AG09309 (cell line): ENCODE measurements at regions not wholly inside any gene's neighbourhood (a gene's known extent, or its start where the extent isn't known, plus 50 kb on each side); places are given as distances from the start of the nearest gene placed in this dataset.

Source experiments
- DNase-seq: peaks from one replicate; pipeline ENCODE4 v3.0.0-alpha.2; 2010; ENCODE audit warnings: low read depth
- H3K4me3 ChIP-seq: 2 replicates; pipeline ENCODE4 v1.5.1; 2011; ENCODE audit warnings: mild to moderate bottlenecking, low read depth, low read length, moderate library complexity; ENCODE audit not compliant: control insufficient read depth
- TF ChIP-seq, protein P1 (sequence below): IDR thresholded peaks from 2 replicates; pipeline ENCODE4 v1.5.1; 2011; ENCODE audit warnings: mild to moderate bottlenecking, low read depth, low read length, inconsistent platforms; ENCODE audit not compliant: insufficient read depth, control insufficient read depth; ENCODE audit errors: missing control alignments

- TF ChIP-seq, protein P1, sequence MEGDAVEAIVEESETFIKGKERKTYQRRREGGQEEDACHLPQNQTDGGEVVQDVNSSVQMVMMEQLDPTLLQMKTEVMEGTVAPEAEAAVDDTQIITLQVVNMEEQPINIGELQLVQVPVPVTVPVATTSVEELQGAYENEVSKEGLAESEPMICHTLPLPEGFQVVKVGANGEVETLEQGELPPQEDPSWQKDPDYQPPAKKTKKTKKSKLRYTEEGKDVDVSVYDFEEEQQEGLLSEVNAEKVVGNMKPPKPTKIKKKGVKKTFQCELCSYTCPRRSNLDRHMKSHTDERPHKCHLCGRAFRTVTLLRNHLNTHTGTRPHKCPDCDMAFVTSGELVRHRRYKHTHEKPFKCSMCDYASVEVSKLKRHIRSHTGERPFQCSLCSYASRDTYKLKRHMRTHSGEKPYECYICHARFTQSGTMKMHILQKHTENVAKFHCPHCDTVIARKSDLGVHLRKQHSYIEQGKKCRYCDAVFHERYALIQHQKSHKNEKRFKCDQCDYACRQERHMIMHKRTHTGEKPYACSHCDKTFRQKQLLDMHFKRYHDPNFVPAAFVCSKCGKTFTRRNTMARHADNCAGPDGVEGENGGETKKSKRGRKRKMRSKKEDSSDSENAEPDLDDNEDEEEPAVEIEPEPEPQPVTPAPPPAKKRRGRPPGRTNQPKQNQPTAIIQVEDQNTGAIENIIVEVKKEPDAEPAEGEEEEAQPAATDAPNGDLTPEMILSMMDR: no peak
- no peak for DNase-seq
- H3K4me3 ChIP-seq: no peak overlapping the region
These were observed 69.3 kb upstream of the RUNX3 start for GRCh38 chr1:24999426-24999825.

DNA sequence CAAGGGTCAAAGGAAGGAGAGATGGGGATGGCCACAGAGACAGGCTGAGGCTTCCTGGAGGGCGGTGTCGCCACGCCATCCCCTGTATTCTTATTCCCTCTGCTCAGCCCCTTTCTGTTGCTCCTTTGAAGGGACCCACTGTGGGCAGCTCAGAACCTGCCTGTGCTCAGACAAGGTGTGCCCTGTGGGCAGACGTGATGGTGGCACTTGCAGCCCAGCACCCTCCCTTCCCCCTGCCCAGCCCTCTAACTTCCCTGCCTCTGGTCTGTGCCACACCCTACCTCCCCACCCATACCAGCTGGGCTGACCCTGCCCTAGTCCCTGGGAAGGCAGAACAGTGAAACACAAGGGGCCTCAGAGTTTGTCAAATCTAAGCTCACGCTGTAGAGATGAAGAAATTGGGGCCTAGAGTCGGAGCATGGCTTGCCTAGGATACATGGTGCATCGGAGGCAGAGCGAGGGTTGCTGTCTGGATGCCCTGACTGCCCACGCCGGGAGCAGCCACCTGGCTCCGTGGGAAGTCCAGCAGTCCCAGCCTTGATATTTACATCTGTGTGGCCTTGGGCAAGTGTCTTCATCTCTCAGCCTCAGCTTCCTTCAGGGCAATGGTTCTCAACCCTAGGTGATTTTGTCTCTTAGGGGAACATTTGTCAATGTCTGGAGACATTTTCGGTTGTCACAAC, 68.6 kb upstream of the RUNX3 start:
- no peak overlapping the region for H3K4me3 ChIP-seq
- no peak for DNase-seq
- TF ChIP-seq, protein P1: no peak

- TF ChIP-seq, protein P1: no peak
- no peak for DNase-seq
- H3K4me3 ChIP-seq: no peak overlapping the region
These were observed 67.2 kb upstream of the RUNX3 start for GRCh38 chr1:24996983-24997893.

GRCh38 chr1:24996456-24996855, 66.4 kb upstream of the RUNX3 start:
- no peak for DNase-seq
- TF ChIP-seq, protein P1: no peak
- H3K4me3 ChIP-seq: no peak overlapping the region

DNA sequence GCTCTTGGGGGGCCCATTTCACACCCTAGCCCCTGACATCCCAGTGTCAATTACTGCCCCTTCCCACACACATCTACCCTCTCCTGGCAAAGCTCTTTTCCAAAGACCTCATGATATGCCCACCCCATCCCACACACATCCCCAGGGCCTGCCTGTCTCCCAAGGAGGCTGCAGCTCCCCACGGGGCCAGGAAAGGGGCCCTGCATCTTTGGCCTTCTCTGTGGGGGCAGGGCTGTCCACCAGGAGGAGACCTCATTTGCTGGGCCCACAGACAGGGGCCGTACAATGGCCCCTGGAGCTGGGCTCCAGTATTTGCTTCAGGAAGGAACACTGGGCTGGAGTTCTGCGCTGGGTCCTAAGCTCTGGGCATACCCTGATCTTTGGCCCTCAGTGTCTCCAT, 65.6 kb upstream of the RUNX3 start:
- no peak overlapping the region for H3K4me3 ChIP-seq
- no peak for DNase-seq
- TF ChIP-seq, protein P1: no peak

GRCh38 chr1:24995140-24995539, 65.1 kb upstream of the RUNX3 start:
- no peak overlapping the region for H3K4me3 ChIP-seq
- TF ChIP-seq, protein P1: no peak
- no peak for DNase-seq
